ENCODE measurements at regions not wholly inside any gene's neighbourhood (a gene's known extent, or its start where the extent isn't known, plus 50 kb on each side); places are given as distances from the start of the nearest gene placed in this dataset.
"Not testable (repeated sequence)": the region's sequence is repeated elsewhere in the genome, so short reads cannot be mapped to it uniquely, and the experiment has no call there.

DNA sequence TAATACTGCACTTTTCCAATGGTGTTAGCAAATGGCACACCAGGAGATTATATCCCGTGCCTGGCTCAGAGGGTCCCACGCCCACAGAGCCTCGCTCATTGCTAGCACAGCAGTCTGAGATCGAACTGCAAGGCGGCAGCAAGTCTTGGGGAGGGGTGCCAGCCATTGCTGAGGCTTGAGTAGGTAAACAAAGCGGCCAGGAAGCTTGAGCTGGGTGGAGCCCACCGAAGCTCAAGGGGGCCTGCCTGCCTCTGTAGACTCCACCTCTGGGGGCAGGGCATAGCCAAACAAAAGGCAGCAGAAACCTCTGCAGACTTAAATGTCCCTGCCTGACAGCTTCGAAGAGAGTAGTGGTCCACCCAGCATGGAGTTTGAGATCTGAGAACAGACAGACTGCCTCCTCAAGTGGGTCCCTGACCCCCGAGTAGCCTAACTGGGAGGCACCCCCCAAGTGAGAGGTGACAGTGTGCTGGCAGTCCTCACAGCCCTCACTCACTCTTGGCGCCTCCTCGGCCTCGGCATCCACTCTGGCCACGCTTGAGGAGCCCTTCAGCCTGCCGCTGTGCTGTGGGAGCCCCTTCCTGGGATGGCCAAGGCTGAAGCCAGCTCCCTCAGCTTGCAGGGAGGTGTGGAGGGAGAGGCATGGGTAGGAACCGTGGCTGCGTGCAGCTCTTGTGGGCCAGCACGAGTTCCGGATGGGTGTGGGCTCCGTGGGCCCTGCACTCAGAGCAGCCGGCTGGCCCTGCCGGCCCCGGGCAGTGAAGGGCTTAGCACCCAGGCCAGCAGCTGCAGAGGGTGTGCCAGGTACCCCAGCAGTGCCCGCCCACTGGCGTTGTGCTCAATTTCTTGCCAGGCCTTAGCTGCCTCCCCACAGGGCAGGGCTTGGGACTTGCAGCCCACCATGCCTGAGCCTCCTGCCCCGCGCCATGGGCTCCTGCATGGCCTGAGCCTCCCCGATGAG, 188.0 kb downstream of the MMUT start:
- DNase-seq, result not testable (repeated sequence)

DNA sequence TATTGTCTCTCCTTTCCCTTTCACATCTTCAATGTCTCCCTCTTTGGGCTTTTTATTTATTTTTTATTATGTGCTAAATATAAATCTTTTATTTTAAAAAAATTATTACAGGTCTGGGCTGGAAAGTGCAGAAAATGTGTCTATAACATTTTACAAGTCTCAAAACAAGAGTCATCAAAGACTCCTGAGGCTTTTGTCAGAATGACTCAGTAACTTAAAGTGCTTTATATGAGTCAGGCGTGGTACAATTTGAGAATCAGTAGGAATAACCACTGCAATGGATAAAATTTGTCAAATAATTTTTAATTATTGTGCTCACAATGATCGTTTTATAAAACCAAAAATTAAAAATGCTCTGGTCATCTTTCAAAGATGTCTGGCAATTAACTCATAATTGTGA, 193.9 kb downstream of the MMUT start:
- no peak for DNase-seq

- DNase-seq, result no peak
These were observed 198.1 kb downstream of the MMUT start for GRCh38 chr6:49264909-49265308.

- no peak for DNase-seq
These were observed 198.6 kb downstream of the MMUT start for GRCh38 chr6:49264496-49264895.

DNA sequence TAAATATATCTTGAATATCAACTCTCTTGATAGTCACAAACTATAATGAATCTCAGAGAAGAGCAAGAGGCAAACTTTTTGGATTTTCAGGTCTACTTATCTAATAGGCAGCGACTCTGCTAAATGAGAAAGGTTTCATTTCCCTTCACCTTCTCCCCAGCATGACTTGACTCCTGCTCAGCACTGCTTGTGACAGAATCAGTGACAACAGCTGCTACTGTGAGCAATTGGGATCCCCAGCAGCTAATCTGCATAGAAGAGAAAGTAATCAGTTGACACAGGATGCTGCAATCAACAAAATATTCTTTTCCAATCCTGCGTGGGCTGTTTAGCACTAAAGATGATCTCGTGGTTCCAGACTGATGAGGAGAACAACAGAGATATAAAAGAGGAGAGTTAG, 205.5 kb downstream of the MMUT start:
- no peak for DNase-seq

GRCh38 chr6:49255335-49255734, 207.7 kb downstream of the MMUT start:
- no peak for DNase-seq

GRCh38 chr6:49252901-49253300, 210.2 kb downstream of the MMUT start:
- no peak for DNase-seq

GRCh38 chr6:49233483-49233882, 229.6 kb downstream of the MMUT start:
- DNase-seq, result no peak

DNA sequence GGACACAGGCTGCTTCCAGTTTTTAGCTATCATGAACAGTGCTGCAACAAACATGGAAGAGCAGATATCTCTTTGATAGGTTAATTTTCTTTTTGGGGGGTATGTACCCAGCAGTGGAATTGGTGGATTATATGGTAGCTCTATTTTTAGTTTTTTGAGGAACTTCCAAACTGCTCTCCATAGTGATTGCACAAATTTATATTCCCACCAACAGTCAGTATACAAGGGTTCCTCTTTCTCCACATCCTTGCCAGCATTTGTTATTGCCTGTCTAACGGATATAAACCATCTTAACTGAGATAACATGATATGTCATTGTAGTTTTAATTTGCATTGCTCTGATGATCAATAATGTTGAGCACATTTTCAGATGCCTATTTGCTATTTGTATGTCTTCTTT, 237.6 kb downstream of the MMUT start:
- DNase-seq, result no peak

DNA sequence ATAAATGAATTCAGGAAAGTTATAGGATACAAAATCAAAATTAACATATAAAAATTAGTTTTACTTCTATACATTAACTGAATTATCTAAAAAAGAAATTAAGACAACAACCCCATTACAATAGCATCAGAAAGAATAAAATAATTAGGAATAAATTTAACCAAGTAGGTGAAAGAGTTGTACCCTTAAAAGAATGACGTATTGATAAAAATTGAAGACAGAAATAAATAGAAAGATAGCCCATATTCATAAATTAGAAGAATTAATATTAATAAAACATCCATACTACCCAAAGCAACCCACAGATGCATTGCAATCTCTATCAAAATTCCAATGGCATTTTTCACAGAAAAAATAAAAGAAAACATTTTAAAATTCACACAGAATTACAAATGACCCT, 242.8 kb downstream of the MMUT start:
- DNase-seq, result no peak

- no peak for DNase-seq
These were observed 257.5 kb downstream of the MMUT start for GRCh38 chr6:49205526-49205925.

- DNase-seq, result no peak
These were observed 260.0 kb downstream of the MMUT start for GRCh38 chr6:49202924-49203536.

- no peak for DNase-seq
These were observed 265.0 kb downstream of the MMUT start for GRCh38 chr6:49198015-49198414.

- not testable (repeated sequence) for DNase-seq
These were observed 300.7 kb downstream of the MMUT start for GRCh38 chr6:49162379-49162778.

GRCh38 chr6:49155316-49155715, 307.7 kb downstream of the MMUT start:
- DNase-seq, result no peak

DNA sequence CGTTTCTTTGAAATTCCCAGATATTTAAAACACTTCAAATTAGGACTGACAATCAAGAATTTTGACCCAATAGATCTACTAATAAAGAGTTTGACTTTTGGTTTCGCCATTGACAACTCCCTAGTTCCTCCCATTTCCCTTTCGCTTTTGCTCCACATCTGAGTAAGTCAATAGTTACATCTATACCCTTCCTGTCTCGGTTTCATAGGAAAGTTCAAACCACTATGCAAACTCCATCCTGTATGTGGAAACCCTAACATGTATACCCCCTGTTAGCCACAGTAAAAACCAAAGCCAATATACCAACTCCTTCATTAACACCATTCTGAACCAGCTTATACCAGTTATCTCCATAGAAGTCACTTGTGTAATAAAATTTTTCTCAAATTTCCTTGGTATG, 311.1 kb downstream of the MMUT start:
- DNase-seq, result no peak

GRCh38 chr6:49151461-49151860, 311.6 kb downstream of the MMUT start:
- DNase-seq, result no peak

- no peak for DNase-seq
These were observed 312.0 kb downstream of the MMUT start for GRCh38 chr6:49151033-49151432.

DNA sequence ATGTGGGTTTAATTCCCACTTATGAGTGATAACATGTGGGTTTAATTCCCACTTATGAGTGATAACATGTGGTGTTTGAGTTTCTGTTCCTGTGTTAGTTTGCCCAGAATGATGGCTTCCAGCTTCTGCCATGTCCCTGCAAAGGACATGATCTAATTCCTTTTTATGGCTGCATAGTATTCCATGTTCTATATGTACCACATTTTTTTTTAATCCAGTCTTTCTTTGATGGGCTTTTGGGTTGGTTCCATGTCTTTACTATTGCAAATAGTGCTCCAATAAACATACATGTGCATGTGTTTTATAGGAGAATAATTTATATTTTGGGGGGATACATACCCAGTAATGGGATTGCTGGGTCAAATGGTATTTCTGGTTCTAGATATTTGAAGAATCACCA, 317.8 kb downstream of the MMUT start:
- no peak for DNase-seq

- DNase-seq, result no peak
These were observed 320.5 kb downstream of the MMUT start for GRCh38 chr6:49142421-49143151.

DNA sequence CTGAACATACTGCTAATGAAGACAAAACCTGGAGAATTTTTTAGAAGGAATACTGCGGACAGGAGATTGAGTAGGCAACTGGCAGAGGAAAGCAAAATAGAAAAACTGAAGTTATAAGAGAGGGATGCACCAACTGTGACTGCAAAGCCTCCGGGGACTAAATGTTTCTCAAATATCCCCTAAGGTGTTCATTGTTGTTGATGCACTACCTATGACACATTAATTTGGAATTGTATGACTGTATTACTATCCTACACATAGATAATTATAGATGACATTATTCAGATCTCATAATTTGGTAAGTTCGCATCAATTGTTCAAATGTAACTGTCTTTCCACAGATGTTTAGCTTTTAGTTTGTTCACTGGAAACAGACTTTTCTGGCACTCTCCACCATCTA, 341.1 kb downstream of the MMUT start:
- no peak for DNase-seq

DNA sequence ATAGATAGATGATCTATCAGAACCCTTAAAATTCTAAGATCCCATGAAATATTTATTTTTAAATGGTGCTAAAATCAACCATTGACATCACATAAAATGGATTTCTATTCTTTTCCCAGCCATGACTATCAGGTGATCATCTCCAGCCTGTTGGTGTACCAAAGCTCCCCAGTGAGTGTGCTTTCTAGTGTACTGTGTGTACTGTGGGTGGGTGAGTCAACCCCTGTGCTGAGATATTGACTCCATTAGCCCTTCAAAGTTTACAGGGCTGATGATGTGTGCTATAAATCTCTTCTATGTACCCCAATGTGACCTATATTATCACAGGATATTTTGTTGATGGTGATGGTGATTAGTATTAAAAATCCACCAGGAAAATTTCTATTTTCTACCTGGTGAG, 344.6 kb downstream of the MMUT start:
- no peak for DNase-seq

GRCh38 chr6:49110916-49111315, 352.1 kb downstream of the MMUT start:
- no peak for DNase-seq

Data from right kidney (tissue), 1 donor.